Hematopoietic multipotent progenitor cell treated with erythropoietin and hydrocortisone succinate and interleukin-3 and kit ligand, for 17 days (in vitro differentiated cells): ENCODE measurements at regions not wholly inside any gene's neighbourhood (a gene's known extent, or its start where the extent isn't known, plus 50 kb on each side); places are given as distances from the start of the nearest gene placed in this dataset.
"Not testable (repeated sequence)": the region's sequence is repeated elsewhere in the genome, so short reads cannot be mapped to it uniquely, and the experiment has no call there.

Source experiments
- DNase-seq: peaks from one replicate; pipeline ENCODE4 v3.0.0-alpha.2; 2015; ENCODE audit warnings: low spot score

DNA sequence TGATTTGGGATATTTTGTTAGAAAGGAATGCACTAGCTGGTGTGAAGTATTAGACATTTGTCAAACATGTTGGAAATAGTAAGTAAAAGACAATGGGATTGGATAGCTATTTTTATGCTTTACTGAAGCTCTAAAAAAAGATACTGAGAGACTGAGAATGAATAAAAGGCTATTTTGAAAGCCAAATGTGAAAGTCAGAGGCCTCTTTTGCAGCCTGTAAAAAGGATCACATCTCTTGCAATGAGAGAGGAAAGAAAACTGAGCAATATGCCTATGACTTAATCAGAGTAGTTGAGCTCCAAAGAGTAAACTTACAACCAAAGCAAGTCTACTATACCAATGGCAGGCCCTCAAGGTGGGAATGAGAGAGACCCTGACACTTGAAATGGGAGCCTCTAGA is 212.6 kb upstream of the LCORL start:
- DNase-seq, result no peak

DNA sequence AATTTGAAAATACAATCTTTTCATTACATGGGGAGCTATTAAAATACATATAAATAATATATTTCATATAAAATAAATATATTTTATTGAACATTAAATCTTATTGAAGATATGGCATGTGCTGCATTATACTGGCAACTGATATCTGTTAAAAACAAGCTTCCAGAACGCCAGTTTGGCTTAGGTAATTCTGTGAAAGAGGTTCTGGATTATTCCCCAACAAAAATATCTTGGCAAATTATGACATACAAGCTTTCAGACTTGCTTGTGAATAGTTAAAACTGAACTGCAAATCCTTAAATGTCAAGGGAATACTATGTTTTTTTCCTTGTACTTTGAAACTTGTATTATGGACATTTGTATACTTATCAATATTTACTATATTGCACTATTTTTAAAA is 210.2 kb upstream of the LCORL start:
- DNase-seq, result no peak

DNA sequence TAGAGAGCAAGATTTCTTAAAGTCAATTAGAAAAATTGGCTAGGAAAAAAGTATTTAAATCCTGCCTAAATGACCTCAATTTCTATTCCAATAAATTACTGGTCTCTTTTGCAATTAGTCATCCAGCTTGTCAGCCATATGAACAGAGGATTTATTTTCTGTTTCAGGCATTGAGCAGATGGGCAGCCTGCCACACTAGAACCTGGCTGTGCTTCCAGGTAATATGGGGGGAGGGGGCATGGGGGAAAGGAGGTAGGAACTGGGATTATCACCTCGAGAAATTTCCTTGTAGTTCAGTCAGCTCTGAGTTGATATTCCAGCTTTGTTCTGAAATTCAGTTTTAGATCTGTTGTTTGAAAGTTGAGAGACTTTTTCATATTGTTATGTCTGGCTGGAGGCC is 206.3 kb upstream of the LCORL start:
- DNase-seq, result no peak

DNA sequence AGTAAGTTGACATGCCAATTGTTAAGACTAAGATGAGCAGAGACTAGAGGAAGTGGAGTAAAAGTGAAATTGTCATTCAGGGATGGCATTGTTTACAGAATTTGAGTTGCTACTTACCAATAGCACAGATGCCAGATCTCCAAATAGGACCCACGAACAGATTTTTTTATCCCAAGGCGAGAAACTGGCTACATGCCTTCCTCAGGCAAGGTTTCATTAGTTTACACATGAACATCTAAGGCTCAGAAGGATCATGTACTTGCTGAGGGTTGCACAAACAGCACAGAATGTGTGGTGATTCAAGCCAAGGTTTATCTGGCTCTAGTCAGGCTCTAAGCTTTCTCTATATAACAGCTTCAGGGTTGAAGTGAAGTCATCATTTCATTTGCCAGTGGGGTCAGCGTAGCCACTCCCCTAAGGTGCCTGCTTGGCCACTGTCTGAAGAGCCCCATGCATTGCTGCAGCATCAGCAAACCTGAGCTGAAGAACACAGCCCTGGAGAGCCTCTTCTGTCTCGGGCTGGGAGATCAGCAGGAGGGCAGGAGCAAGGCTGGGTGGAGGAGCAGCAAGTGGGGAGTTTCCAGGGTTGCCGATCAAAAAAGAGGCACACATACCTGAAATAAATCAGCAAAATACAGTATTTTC is 193.0 kb upstream of the LCORL start:
- no peak for DNase-seq

DNA sequence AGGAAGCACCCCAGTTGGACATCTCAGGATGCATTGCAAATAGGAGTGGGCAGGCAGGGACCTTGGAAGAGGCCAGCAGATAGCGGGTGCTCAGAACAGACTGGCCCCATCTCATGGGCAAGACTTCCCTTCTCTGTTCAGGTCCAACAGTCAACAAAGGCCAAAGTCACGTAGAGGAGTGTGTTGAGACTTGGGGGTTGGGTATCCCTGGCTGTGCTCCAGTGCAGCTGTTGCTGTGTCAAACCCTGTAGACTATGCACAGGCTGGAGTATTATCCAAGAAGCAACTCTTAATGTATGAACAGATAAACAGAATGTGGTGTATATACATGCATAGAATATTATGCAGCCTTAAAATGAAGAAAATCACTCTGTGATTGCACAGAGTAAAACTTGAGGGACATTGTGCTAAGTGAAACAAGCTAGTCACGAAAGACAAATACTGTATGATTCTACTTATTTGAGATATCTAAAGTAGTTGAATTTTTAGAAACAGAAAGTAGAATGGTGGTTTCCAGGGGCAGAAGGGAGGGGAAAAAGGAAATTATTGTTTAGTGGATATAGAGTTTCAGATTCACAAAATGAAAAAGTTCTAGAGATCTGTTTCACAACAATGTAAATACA is 192.1 kb upstream of the LCORL start:
- no peak for DNase-seq

DNA sequence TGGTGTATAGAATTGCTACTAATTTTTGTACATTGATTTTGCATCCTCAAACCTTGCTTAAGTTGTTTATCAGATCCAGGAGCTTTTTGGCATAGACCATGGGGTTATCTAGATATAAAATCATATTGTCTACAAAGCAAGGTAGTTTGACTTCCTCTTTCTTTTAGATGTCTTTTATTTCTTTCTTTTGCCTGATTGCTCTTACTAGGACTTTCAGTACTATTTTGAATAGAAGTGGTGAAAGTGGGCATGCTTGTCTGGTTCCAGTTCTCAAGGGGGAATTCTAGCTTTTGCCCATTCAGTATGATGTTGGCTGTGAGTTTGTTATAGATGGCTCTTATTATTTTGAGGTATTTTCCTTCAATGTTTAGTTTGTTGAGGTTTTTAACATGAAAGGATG is 187.9 kb upstream of the LCORL start:
- no peak for DNase-seq

DNA sequence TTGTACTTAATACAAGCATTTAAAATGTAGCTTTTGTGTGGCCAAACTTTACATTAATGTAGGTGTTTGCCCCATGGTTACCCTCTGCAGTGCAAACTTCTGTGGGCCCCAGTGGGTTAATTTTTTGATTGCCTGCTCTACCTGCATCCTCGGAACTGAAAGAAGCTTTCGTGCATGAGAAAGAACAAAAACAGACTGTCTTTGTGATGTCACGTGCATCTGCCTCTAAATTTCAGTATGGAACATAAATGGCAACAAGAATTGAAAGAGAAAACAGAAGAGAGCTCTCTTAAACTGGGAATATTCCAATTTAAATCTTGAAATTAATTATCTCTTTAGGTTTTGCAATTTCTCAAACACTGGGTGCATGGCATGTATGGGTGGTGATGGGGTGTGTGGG is 182.4 kb upstream of the LCORL start:
- no peak for DNase-seq

DNA sequence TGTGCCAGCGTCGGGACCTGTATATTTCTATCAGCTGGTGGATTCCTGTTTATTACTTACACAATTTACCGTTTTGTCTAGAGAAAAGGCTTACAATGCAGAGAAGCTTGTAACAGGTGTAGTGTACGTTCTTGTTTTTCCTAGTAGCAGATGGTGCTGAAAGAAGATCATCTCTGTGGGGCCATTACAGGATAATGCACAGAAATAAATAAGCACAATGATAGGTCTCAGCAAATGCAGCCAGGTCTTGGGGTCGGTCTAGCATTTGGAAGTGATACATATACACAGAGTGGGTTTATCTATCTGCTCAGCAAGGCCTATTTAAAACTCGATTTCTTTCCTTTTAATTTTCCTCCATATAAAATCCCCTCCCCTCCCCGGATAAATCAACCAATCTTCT is 180.9 kb upstream of the LCORL start:
- DNase-seq, result no peak

DNA sequence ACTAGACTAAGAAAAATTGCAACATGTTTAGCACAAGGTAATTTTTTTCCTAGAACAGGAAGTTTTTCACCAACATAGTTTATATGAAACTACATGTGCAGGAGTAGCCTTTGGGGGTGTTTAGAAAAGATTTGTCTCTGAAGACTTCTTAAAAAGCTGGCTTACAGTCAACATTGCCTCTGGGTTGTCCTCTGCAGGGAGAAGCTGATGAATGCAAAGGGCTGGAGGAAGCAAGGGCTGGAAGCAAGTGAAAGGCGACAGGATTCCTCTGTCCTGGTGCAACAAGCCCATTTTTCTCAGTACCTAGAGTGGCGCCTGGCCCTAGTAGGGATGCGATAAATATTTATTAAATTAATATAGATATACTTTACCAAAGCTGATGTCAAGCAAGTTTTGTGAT is 180.3 kb upstream of the LCORL start:
- DNase-seq, result no peak

DNA sequence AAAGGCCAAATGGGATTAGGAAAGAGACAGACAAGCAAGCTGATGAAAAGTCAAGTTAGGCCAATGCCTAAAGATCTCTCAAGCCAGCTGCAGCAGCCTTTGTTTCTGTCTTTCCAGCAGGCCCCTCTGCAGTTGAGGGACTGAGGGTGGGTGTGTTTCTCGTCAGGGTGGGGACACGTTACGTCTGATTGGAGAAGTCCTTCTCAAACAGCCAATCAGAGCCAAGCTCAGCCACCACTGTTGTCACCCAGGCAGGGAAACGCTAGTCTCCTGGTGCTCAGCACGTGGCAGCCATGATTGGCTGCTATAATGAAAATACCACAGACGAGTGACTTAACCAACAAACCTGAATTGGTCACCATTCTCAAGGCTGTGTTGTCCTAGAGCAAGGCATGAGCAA is 177.1 kb upstream of the LCORL start:
- DNase-seq, result no peak

DNA sequence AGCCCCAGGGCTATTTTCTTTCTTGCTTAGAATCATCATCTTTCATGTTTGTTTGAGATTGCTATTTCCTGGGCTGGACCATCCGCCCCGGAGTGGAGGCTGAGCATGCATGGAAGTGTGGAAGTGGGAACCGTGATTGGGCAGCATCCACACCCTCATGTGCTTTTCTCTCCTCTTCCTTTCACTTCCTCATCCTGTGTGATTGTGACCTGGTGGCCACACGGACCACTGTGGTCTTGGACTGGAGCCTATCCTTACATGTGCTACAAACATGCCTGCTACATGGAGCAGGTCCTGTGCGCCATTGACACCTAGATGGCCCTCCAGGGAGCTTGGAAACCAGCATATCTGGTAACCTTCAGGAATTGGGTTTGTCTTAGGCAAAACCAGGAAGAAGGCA is 175.9 kb upstream of the LCORL start:
- DNase-seq, result no peak

DNA sequence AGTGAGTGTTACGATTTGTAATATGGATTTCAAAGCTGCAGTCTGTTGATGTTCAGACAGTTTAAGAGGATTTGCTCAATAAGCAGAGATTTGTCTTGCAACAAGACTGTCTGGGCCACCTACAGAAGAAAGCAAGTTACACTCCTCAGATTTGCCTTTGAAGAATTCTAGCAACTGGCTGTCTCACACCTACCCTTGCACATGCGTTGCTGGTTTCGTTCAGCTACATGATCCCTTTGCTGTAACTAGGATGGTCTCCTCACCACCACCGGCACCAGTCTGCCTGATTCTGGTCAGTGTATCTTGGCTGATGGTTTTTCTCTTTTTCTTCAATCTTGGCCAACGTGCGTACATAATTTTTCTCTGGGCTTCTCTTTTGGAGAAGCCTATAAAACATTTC is 172.7 kb upstream of the LCORL start:
- DNase-seq, result no peak

DNA sequence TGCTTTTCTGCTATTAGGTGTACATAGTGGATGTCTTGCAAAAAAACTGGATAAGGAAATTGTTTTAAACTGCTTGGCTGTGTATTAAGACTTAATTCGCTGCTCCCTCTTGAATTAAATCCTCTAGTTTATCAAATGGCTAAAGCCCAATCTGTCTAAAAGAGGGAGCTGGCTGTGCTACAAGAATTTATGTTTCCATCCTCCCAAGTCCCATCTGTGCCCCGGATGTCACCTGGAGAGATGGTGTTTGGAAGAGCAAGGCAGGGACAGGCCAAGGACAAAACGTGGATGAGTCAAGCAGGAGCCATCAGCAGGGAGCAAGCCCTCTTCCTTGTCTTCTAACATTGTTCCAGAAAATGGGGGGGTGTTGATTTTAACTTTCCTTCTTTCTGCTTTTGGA is 171.3 kb upstream of the LCORL start:
- DNase-seq, result no peak

DNA sequence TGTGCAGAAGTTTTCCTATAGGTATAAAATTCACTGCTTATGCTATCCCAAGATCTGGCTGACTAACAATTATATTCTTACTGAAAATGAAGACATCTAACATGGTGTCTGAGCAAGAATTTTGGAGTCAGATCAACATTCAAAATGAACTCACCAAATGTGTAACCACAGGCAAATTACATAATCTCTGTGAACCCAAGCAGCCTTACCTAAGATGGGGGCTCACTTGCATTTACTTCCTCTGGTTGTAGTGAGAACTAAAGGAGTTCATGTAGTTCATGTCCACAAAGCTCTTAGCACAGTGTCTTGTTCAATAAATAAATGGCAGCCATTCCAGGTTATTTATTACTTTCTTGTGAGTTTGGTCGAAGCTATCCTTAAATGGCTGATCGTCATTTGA is 163.9 kb upstream of the LCORL start:
- DNase-seq, result no peak

DNA sequence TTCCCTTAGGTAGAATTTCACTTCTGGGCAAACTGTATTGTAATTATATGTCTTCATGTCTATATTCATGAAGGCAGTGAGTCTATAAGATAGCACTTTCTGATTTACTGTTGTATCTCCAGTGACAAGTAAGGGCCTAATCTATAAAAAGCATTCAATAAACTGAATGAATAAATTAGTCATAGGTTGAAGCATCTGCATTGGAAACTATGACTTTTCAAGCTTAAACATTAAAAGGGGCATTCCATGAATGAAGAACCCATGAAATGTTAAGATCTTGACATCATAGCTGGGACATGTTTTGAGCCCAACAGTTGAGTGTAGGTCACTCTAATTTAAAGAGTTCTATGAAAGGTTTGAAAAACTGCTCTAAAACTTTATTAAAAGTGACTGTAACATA is 159.3 kb upstream of the LCORL start:
- DNase-seq, result no peak

DNA sequence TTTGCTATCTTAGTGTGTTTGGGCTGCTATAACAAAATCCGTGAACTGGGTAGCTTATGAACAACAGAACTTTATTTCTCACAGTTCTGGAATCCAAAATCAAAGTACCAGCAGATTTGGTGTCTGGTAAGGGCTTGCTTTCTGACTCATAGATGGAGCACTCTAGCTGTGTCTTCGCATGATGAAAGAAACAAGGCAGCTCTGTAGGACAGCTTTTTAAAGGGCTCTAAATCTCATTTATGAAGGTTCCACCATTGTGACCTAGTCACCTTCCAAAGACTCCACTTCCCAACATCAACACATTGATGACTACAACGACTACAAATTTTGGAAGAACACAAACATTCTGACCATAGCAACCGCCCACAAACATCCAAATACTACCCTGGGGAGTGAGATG is 158.6 kb upstream of the LCORL start:
- no peak for DNase-seq

DNA sequence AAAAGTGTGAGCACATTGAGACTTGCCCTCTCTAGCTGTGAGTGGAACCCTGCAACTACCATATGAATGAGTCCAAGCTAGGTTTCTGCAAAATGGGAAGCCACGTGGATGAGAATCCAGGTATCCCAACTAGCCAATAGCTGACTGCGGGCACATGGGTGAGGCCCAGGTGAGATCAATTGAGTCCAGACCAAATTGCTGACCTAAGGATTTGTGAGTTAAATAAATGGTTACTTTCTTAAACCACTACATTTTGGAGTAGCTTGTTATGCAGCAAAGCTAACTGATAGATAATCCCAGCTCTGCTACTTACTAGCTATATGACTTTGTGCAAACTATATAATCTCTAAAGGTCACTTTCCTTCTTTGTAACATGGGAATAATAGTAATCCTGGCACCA is 150.3 kb upstream of the LCORL start:
- DNase-seq, result no peak

DNA sequence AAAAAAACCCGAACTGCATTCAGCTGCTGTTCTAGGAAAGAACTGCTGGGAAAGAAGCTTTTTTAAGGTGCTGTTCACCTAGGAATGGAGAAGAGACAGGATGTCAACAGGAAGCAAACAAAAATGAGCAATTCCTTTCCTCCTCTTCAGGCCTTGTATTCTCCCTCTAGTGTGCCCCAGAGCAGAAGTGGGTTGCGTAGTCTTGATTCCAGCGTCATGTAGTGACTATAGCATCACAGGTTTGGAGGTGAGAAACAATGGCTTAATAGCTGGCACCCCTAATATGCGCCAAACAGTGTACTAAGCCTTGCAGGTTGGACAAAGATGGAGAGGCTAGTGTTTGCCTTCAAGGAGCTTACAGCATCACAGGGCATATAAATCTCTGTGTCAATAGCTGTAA is 146.3 kb upstream of the LCORL start:
- DNase-seq, result no peak

DNA sequence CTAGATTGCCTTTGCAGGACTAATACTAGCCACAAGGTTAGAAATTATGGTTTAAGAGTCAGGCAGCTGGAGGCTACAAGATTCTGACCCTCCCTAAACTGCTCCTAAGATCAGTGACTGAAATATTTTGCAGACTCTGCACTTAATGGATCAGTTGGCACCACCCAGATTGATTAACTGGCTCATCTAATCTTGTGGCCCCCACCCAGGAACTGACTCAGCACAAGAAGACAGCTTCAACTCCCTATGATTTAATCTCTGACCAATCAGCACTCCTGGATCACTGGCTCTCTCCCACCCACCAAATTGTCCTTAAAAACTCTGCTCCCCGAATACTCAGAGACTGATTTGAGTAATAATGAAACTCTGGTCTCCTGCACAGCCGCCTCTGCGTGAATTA is 145.4 kb upstream of the LCORL start:
- DNase-seq, result no peak

DNA sequence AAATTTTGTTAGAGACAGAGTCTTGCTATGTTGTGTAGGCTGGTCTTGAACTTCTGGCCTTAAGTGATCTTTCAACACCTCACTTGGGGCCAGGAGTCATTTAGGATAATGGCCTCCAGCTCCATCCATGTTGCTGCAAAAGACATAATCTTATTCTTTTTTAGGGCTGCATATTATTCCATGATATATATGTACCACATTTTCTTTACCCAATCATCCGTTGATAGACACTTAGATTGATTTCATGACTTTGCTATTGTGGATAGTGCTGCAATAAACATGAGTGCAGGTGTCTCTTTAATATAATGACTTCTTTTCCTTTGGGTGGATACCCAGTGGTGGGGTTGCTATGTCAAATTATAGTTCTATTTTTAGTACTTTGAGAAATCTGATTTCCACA is 140.9 kb upstream of the LCORL start:
- DNase-seq, result no peak

DNA sequence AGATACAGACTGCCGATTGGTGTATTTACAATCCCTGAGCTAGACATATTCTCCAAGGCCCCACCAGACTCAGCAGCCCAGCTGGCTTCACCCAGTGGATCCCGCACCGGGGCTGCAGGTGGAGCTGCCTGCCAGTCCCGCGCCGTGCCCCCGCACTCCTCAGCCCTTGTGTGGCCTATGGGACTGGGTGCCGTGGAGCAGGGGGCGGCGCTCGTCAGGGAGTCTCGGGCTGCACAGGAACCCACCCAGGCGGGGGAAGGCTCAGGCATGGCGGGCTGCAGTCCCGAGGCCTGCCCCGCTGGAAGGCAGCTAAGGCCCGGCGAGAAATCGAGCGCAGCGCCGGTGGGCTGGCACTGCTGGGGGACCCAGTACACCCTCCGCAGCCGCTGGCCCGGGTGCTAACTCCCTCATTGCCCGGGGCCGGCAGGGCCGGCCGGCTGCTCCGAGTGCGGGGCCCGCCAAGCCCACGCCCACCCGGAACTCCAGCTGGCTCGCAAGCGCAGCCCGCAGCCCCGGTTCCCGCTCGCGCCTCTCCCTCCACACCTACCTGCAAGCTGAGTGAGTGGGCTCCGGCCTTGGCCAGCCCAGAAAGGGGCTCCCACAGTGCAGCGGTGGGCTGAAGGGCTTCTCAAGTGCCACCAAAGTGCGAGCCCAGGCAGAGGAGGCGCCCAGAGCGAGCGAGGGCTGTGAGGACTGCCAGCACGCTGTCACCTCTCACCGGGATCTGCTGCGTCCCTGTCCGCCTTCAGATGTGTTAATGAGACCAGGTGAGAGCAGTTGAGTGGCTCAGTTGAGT is 137.8 kb upstream of the LCORL start:
- not testable (repeated sequence) for DNase-seq

DNA sequence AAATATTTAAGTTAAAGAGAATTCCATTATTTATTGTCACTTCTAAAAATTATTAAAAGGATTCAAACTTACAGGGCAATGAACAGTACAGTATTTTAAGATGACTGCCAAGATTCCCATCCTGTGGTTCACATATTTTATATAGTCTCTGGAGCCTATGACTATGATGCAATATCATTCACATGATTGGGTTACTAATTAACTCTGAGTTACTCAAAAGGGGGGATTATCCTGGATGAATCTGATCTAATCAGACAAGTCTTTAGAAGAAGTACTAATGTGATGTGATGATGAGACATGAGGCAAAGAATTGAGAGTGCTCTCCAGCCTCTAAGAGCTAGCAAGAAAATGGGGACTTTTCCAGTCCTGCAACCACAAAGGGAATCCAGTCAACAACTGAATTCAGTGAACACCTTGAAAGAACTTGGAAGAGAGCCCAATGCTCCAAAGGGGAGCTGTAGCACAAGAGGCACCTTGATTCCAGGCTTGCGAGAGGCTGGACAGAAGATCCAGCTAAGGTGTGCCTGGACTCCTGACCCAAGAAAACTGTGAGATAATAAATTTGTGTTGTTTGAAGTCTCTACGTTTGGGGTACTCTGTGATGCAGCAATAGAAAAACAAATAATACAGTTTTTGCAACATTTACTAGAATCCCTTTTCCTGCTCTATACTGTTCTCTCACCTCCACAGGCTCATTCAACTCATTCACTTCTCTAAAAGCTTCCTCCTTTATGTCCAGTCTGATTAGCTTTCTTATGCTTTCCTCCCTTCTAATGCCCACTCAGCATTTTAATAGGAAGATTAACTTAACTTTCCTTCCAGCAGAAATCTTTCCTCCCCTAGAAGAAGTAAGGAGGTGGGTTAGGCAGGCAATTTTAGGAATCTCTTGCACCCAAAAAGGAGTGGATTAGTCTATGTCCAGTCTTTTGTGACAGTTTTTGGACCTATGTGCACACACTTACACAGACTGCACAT is 133.8 kb upstream of the LCORL start:
- no peak for DNase-seq
